AG09309 (cell line): ENCODE measurements at regions not wholly inside any gene's neighbourhood (a gene's known extent, or its start where the extent isn't known, plus 50 kb on each side); places are given as distances from the start of the nearest gene placed in this dataset.

Experiments
- DNase-seq: peaks from one replicate; pipeline ENCODE4 v3.0.0-alpha.2; 2010; ENCODE audit warnings: low read depth
- H3K4me3 ChIP-seq: 2 replicates; pipeline ENCODE4 v1.5.1; 2011; ENCODE audit warnings: mild to moderate bottlenecking, low read depth, low read length, moderate library complexity; ENCODE audit not compliant: control insufficient read depth
- TF ChIP-seq, protein P1 (sequence below): IDR thresholded peaks from 2 replicates; pipeline ENCODE4 v1.5.1; 2011; ENCODE audit warnings: mild to moderate bottlenecking, low read depth, low read length, inconsistent platforms; ENCODE audit not compliant: insufficient read depth, control insufficient read depth; ENCODE audit errors: missing control alignments

DNA sequence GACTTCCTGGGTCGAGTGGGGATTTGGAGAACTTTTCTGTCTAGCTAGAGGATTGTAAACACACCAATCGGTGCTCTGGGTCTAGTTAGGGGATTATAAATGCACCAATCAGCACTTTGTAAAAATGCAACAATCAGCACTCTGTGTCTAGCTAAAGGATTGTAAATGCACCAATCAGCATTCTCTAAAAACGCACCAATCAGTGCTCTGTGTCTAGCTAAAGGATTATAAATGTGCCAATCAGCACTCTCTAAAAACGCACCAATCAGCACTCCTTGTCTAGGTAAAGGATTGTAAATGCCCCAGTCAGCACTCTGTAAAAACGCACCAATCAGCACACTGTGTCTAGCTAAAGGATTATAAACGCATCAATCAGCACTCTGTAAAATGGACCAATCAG lies 209.0 kb upstream of the SLC35B3 start:
- TF ChIP-seq, protein P1, sequence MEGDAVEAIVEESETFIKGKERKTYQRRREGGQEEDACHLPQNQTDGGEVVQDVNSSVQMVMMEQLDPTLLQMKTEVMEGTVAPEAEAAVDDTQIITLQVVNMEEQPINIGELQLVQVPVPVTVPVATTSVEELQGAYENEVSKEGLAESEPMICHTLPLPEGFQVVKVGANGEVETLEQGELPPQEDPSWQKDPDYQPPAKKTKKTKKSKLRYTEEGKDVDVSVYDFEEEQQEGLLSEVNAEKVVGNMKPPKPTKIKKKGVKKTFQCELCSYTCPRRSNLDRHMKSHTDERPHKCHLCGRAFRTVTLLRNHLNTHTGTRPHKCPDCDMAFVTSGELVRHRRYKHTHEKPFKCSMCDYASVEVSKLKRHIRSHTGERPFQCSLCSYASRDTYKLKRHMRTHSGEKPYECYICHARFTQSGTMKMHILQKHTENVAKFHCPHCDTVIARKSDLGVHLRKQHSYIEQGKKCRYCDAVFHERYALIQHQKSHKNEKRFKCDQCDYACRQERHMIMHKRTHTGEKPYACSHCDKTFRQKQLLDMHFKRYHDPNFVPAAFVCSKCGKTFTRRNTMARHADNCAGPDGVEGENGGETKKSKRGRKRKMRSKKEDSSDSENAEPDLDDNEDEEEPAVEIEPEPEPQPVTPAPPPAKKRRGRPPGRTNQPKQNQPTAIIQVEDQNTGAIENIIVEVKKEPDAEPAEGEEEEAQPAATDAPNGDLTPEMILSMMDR = no peak
- no peak overlapping the region for H3K4me3 ChIP-seq
- no peak for DNase-seq

DNA sequence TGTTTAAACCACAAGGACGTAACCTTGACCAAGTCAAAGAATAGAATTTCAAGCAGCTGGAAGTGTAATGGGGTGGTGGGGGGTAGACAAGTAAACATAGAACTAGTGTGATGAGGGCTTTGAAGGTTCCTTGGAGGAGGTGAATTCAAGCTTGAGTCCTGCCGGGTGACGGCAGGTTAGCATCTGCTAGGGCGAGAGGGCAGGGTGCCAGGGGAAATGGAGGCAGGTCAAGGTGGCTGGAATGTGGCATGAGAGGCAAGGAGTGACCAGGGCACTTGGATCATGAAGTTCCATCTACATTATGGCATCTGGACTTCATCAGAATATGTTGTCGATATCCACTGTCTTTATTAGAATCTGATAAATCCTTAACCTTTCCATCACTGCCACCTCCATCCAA lies 207.5 kb upstream of the SLC35B3 start:
- no peak for DNase-seq
- no peak overlapping the region for H3K4me3 ChIP-seq
- TF ChIP-seq, protein P1 = no peak

DNA sequence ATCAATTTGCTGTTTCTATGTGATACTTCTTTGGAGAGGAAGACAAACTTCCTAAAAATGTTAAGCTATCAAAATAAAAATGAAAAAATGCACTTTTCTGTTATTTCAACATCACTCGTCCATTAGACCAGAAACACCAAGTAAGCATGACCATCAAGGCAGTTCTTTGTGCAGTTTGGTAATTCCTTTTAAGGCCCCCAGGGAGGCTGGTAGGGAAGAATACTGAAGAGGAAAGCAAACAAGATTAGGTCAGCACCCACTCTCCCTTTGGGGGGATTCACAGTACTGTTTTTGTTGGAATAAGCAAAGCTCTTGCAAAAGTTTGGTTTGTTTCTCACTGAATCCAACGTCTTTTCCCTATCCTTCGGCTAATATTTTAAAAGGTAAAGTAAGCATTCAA lies 206.8 kb upstream of the SLC35B3 start:
- TF ChIP-seq, protein P1 = no peak
- H3K4me3 ChIP-seq = no peak overlapping the region
- DNase-seq = no peak

DNA sequence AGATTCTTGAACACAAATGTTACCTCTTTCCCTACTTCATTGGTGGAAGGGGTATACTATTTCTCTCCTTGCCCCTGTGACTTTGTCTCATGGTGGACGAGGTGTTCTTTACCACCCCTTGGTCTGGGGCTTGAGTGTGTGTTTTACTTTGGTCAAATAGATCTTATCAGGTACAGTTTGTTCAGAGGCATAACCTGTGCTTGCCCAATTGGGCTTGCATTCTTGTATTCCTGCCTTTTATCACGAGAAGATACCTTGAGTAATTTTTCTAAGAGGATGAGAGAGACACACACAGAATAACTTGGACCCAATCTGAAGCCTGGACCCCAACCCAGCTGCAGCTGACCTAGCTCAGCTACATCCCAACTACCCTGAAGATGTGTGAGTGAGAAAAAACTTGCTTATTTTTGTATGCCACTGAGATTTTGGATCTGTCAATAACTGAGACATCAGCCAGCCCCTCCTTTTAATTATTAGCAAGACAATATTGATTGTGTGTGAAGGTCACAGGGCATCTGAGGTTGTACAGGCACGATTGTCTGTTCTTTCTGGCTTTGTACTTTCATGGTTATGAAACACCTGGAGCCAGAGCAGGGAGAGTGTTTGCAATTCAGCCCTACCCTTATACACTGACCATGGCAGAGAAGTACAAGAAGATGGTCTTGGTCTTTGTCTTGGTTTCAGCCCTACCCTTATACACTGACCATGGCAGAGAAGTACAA lies 204.7 kb upstream of the SLC35B3 start:
- DNase-seq = no peak
- TF ChIP-seq, protein P1 = no peak
- no peak overlapping the region for H3K4me3 ChIP-seq

DNA sequence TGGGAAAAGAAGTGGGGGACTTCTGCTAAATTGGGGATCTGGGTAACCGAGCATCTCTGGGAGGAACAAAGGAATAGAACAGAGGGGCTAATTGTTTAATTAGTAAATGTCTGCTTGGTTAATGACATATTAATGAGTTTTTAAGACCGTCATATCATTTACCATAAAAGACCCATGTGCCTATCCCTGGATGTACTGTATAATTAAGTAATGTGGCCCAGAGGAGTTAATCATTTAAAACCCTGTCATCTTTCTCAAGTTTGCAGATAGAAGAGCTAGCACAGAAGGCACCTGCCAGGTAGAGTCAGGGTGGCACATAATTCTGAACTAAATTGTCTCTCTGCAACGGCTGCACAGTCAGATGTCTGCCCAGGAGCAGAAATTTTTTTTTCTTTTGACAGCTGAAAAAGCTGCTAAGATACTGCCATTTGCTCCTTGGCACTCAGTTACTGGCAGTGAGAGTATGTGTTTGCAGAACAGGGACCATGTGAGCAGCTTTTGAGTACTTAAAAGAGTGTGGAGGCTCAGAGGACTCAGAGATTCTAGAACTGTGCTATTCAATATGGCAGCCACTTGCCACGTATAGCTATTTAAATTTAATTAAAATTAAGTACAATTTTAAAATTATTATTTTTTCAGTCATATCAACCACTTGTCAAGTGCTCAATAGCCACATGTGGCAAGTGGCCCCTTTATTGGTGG lies 202.7 kb upstream of the SLC35B3 start:
- no peak for DNase-seq
- TF ChIP-seq, protein P1 = no peak
- no peak overlapping the region for H3K4me3 ChIP-seq

DNA sequence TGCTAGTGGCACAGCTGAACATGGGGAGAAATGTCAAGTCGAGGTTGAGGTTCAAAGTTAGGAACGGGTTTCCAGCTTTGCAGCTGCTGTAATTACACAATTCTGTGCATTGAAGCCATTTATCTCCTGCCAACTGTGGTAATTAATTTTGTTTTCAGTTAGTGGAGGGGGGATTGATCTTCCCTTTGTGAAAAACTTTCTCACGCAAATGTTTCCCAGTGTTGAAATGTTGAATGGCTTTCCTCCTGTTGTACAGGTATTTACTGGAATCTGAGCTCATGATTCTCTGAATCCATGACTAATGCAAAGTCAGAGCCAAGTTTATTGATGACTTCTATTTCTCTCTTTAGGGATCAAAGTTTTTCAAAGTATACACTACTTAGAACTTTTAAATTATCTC lies 198.4 kb upstream of the SLC35B3 start:
- no peak for DNase-seq
- TF ChIP-seq, protein P1 = no peak
- no peak overlapping the region for H3K4me3 ChIP-seq
